ENCODE measurements at regions not wholly inside any gene's neighbourhood (a gene's known extent, or its start where the extent isn't known, plus 50 kb on each side); places are given as distances from the start of the nearest gene placed in this dataset.

GRCh38 chr5:63894690-63895089 is 67.6 kb downstream of the HTR1A start:
- WGBS, 3 donors, result 43 to 47% (median 47%) methylated on average over 1 of the region's 1 CpG
- H3K36me3 ChIP-seq (ENCODE audit: insufficient read depth in 1 of 2, low read depth in 1 of 2), result no peaks in the 10 kb centered on the region
- no peak for DNase-seq
- H3K27ac ChIP-seq, result no peak overlapping the region
- H3K4me1 ChIP-seq, result no peaks in the 10 kb centered on the region
- no peaks in the 10 kb centered on the region for H3K27me3 ChIP-seq (ENCODE audit: insufficient read depth in 3 of 3, low read length in 2 of 3)
- H3K4me3 ChIP-seq, result no peak overlapping the region
- no peaks in the 10 kb centered on the region for H3K9me3 ChIP-seq
- ATAC-seq, result no peak
- intact Hi-C loops (cut with DNase I), result no loop called here
- no peak for TF ChIP-seq CTCF (IDR thresholded peaks at IDR 0.05)

- no peaks in the 10 kb centered on the region for H3K4me1 ChIP-seq
- intact Hi-C loops (cut with DNase I), result no loop called here
- H3K4me3 ChIP-seq, result no peak overlapping the region
- no peak overlapping the region for H3K27ac ChIP-seq
- DNase-seq, result no peak
- ATAC-seq, result no peak
- TF ChIP-seq CTCF (IDR thresholded peaks at IDR 0.05), result no peak
- no peaks in the 10 kb centered on the region for H3K9me3 ChIP-seq
- no peaks in the 10 kb centered on the region for H3K36me3 ChIP-seq (ENCODE audit: insufficient read depth in 1 of 2, low read depth in 1 of 2)
- 5 to 26% (median 19%) methylated on average over 1 of the region's 1 CpG for WGBS, 3 donors
- no peaks in the 10 kb centered on the region for H3K27me3 ChIP-seq (ENCODE audit: insufficient read depth in 3 of 3, low read length in 2 of 3)
These were observed 83.5 kb downstream of the HTR1A start for GRCh38 chr5:63878788-63879187.

- ATAC-seq (no peak), DNase-seq (no peak)
- intact Hi-C loops (cut with DNase I), result no loop called here
- no peak overlapping the region for H3K4me3 ChIP-seq
- no peaks in the 10 kb centered on the region for H3K36me3 ChIP-seq (ENCODE audit: insufficient read depth in 1 of 2, low read depth in 1 of 2)
- H3K4me1 ChIP-seq, result no peaks in the 10 kb centered on the region
- no peak overlapping the region for H3K27ac ChIP-seq
- 39 to 57% (median 41%) methylated on average over 2 of the region's 2 CpGs for whole genome bisulfite sequencing, 3 donors
- no peak for TF ChIP-seq CTCF (IDR thresholded peaks at IDR 0.05)
- H3K9me3 ChIP-seq, result no peaks in the 10 kb centered on the region
- no peaks in the 10 kb centered on the region for H3K27me3 ChIP-seq (ENCODE audit: insufficient read depth in 3 of 3, low read length in 2 of 3)
These were observed 84.3 kb downstream of the HTR1A start for GRCh38 chr5:63877961-63878360.

- Histone ChIP-seq H3K4me3 (no peak overlapping the region), H3K27me3 (ENCODE audit: insufficient read depth in 3 of 3, low read length in 2 of 3) (no peaks in the 10 kb centered on the region), H3K9me3 (peaks cover 21% of the 10 kb centered on the region), H3K36me3 (ENCODE audit: insufficient read depth in 1 of 2, low read depth in 1 of 2) (no peaks in the 10 kb centered on the region), H3K27ac (no peak overlapping the region), H3K4me1 (no peaks in the 10 kb centered on the region)
- DNase-seq (no peak), ATAC-seq (no peak)
- WGBS, 3 donors, result 89 to 93% (median 92%) methylated on average over 1 of the region's 1 CpG
- TF ChIP-seq CTCF (IDR thresholded peaks at IDR 0.05), result no peak
- intact Hi-C loops (cut with DNase I), result no loop called here
These were observed 101.9 kb downstream of the HTR1A start for GRCh38 chr5:63860379-63860778.

GRCh38 chr5:63854076-63854475 is 108.2 kb downstream of the HTR1A start:
- Histone ChIP-seq H3K4me1 (no peaks in the 10 kb centered on the region), H3K27ac (no peak overlapping the region), H3K36me3 (ENCODE audit: insufficient read depth in 1 of 2, low read depth in 1 of 2) (no peaks in the 10 kb centered on the region), H3K9me3 (no peaks in the 10 kb centered on the region), H3K4me3 (no peak overlapping the region), H3K27me3 (ENCODE audit: insufficient read depth in 3 of 3, low read length in 2 of 3) (no peaks in the 10 kb centered on the region)
- intact Hi-C loops (cut with DNase I), result no loop called here
- ATAC-seq (no peak), DNase-seq (no peak)
- TF ChIP-seq CTCF (IDR thresholded peaks at IDR 0.05), result no peak
- 70 to 88% (median 72%) methylated on average over 2 of the region's 2 CpGs for WGBS, 3 donors
